B cell (primary cell): ENCODE measurements at regions not wholly inside any gene's neighbourhood (a gene's known extent, or its start where the extent isn't known, plus 50 kb on each side); places are given as distances from the start of the nearest gene placed in this dataset.

Experiments
- ATAC-seq: fragments of 200-7000 bp; cut with Tn5 transposase; one replicate; pipeline ENCODE4 v1.10.0; 2021; ENCODE audit warnings: low read depth, mild to moderate bottlenecking, moderate number of reproducible peaks, moderate library complexity
- CTCF ChIA-PET: fragments of 350-600 bp; sonication (Branson Sonifier 250); formaldehyde crosslinking; loops from one replicate; lab custom pipeline; 2021; ENCODE audit warnings: antibody characterized with exemption, inconsistent platforms; lab: Charles Lee
- POLR2A ChIA-PET: fragments of 350-600 bp; sonication (Branson Sonifier 250); formaldehyde crosslinking; loops from one replicate; lab custom pipeline; 2021; ENCODE audit warnings: antibody characterized with exemption; lab: Charles Lee
- DNase-seq: peaks from one replicate; pipeline ENCODE4 v3.0.0; 2013
- H2AFZ ChIP-seq: 2 replicates; pipeline ENCODE4 v1.6.1; 2012; ENCODE audit warnings: mild to moderate bottlenecking, low read depth, low read length; ENCODE audit not compliant: insufficient read depth, poor library complexity, severe bottlenecking
- H3K27ac ChIP-seq, 2 donors: 1 replicate in 1 of 2; 2 replicates in 1 of 2; pipeline ENCODE4 v1.5.1; 2012 to 2013; ENCODE audit warnings: low read length in 2 of 2, mild to moderate bottlenecking in 2 of 2, moderate library complexity in 1 of 2
- H3K27me3 ChIP-seq, 4 experiments: fragments of 200-600 bp in 1 of 4; sonication (generic) in 1 of 4; replicated peaks in 1 of 4; 1 replicate in 2 of 4; 2 replicates in 2 of 4; pipeline versions ENCODE4 v1.6.1 to v1.7.0; 2013 to 2016; ENCODE audit warnings: low read length in 3 of 4, mild to moderate bottlenecking in 2 of 4, mixed read lengths in 1 of 4, moderate library complexity in 1 of 4; ENCODE audit not compliant: insufficient read depth in 4 of 4, control insufficient read depth in 3 of 4; ENCODE audit errors: control extremely low read depth in 1 of 4
- H3K36me3 ChIP-seq, 2 experiments: replicated peaks in 1 of 2; 1 replicate in 1 of 2; 2 replicates in 1 of 2; pipeline versions ENCODE4 v1.6.1 to v1.7.1; 2013; ENCODE audit warnings: low read length in 1 of 2; ENCODE audit not compliant: insufficient read depth in 2 of 2, control insufficient read depth in 1 of 2; ENCODE audit errors: control extremely low read depth in 1 of 2, extremely low read depth in 1 of 2
- H3K4me1 ChIP-seq, 2 donors: fragments of 200-600 bp in 1 of 2; sonication (generic) in 1 of 2; 1 replicate in 1 of 2; 2 replicates in 1 of 2; pipeline versions ENCODE4 v1.5.1 to v1.6.1; 2013 to 2017; ENCODE audit warnings: low read length in 2 of 2; ENCODE audit not compliant: control insufficient read depth in 2 of 2, insufficient read depth in 2 of 2
- H3K4me2 ChIP-seq: replicated peaks from 2 replicates; pipeline ENCODE3; 2012; ENCODE audit warnings: mild to moderate bottlenecking, low read depth, low read length; ENCODE audit not compliant: poor library complexity, severe bottlenecking
- H3K4me3 ChIP-seq, 5 experiments: fragments of 200-600 bp in 1 of 5; sonication (generic) in 1 of 5; 1 replicate in 3 of 5; 2 replicates in 2 of 5; pipeline versions ENCODE4 v1.5.1 to v1.7.0; 2011 to 2016; ENCODE audit warnings: low read length in 4 of 5, mild to moderate bottlenecking in 4 of 5, low read depth in 2 of 5, control low read depth in 1 of 5, moderate library complexity in 1 of 5; ENCODE audit not compliant: insufficient read depth in 1 of 5; ENCODE audit errors: control extremely low read depth in 1 of 5, extremely low read depth in 1 of 5
- H3K79me2 ChIP-seq: fragments of 200-600 bp; sonication (generic); one replicate; pipeline ENCODE4 v1.6.0; 2016; ENCODE audit warnings: low read length; ENCODE audit not compliant: control insufficient read depth, insufficient read depth
- H3K9ac ChIP-seq: fragments of 200-600 bp; sonication (generic); 2 replicates; pipeline ENCODE4 v1.6.1; 2017; ENCODE audit warnings: mild to moderate bottlenecking, low read length, moderate library complexity
- H3K9me3 ChIP-seq, 3 donors: one replicate each; pipeline versions ENCODE4 v1.6.1 to v1.7.1; 2013; ENCODE audit warnings: low read length in 2 of 3; ENCODE audit not compliant: control insufficient read depth in 2 of 3, insufficient read depth in 1 of 3; ENCODE audit errors: control extremely low read depth in 1 of 3
- H4K20me1 ChIP-seq: 2 replicates; pipeline ENCODE4 v1.6.0; 2012; ENCODE audit warnings: mild to moderate bottlenecking, low read length; ENCODE audit not compliant: insufficient read depth, control insufficient read depth, poor library complexity, severe bottlenecking
- H3K27ac Mint-ChIP-seq: one replicate; pipeline ENCODE4 v1.8.0; 2021; ENCODE audit warnings: mixed read lengths
- H3K27me3 Mint-ChIP-seq: one replicate; pipeline ENCODE4 v1.8.0; 2021; ENCODE audit warnings: mixed read lengths
- H3K4me1 Mint-ChIP-seq: one replicate; pipeline ENCODE4 v1.8.0; 2021; ENCODE audit warnings: mixed read lengths
- H3K4me3 Mint-ChIP-seq: one replicate; pipeline ENCODE4 v1.8.0; 2021; ENCODE audit warnings: mixed read lengths
- H3K9me3 Mint-ChIP-seq: one replicate; pipeline ENCODE4 v1.8.0; 2022; ENCODE audit warnings: mixed read lengths; ENCODE audit not compliant: insufficient read depth
- CTCF ChIP-seq: fragments of 200-600 bp; IDR thresholded peaks from one replicate; pipeline ENCODE4 v1.8.0; 2022; ENCODE audit warnings: antibody characterized with exemption, mild to moderate bottlenecking
- EZH2 ChIP-seq: IDR thresholded peaks from 2 replicates; pipeline ENCODE4 v1.6.1; 2012; ENCODE audit warnings: borderline replicate concordance, low read depth, mild to moderate bottlenecking, moderate library complexity, low read length; ENCODE audit not compliant: insufficient read depth, poor library complexity, severe bottlenecking
- WGBS: methylation state at CpG from one replicate; pipeline ENCODE4 v1.1.5; 2013; ENCODE audit warnings: missing lambda C conversion rate; ENCODE audit not compliant: insufficient coverage; 5-methylcytosine and 5-hydroxymethylcytosine counted together
- intact Hi-C: fragments of 100-400 bp; cut with micrococcal nuclease; formaldehyde crosslinking; loops from one replicate; pipeline ENCODE4 v1.10.0; 2022

- no peak overlapping the region for H3K9ac ChIP-seq
- Mint-ChIP-seq H3K9me3 (no peaks in the 10 kb centered on the region), H3K4me3 (no peak overlapping the region), H3K27ac (no peak overlapping the region), H3K27me3 (no peaks in the 10 kb centered on the region), H3K4me1 (no peaks in the 10 kb centered on the region)
- DNase-seq (no peak), ATAC-seq (no peak)
- no peaks in the 10 kb centered on the region for H3K27me3 ChIP-seq
- H3K36me3 ChIP-seq: no peaks in the 10 kb centered on the region
- no peak overlapping the region for H3K27ac ChIP-seq
- intact Hi-C loops: no loop called here
- CTCF ChIA-PET: no interaction called here
- no peaks in the 10 kb centered on the region for H3K79me2 ChIP-seq
- no peak overlapping the region for H3K4me3 ChIP-seq
- POLR2A ChIA-PET: no interaction called here
- TF ChIP-seq CTCF (no peak), EZH2 (no peak)
- H3K4me1 ChIP-seq: no peaks in the 10 kb centered on the region
- no peak overlapping the region for H2AFZ ChIP-seq
- no peak overlapping the region for H3K4me2 ChIP-seq
- no peaks in the 10 kb centered on the region for H3K9me3 ChIP-seq
- H4K20me1 ChIP-seq: no peaks in the 10 kb centered on the region
- 100% methylated on average over 2 of the region's 2 CpGs for WGBS
Observed at GRCh38 chr4:119932277-119932676, 134.4 kb downstream of the MAD2L1 start.

- no peaks in the 10 kb centered on the region for H3K4me1 ChIP-seq
- no peak overlapping the region for H3K4me2 ChIP-seq
- H3K27me3 Mint-ChIP-seq: no peaks in the 10 kb centered on the region
- no peak for TF ChIP-seq CTCF
- TF ChIP-seq EZH2: no peak
- H4K20me1 ChIP-seq: no peaks in the 10 kb centered on the region
- CTCF ChIA-PET: no interaction called here
- H3K9me3 Mint-ChIP-seq: no peaks in the 10 kb centered on the region
- WGBS: no CpG with 5 or more reads among the region's 1 CpG
- ATAC-seq (no peak), DNase-seq (no peak)
- H3K4me3 ChIP-seq: no peak overlapping the region
- H3K4me3 Mint-ChIP-seq: no peak overlapping the region
- no peaks in the 10 kb centered on the region for H3K27me3 ChIP-seq
- H3K79me2 ChIP-seq: no peaks in the 10 kb centered on the region
- H3K4me1 Mint-ChIP-seq: no peaks in the 10 kb centered on the region
- no peak overlapping the region for H3K9ac ChIP-seq
- no peak overlapping the region for H3K27ac ChIP-seq
- no peak overlapping the region for H3K27ac Mint-ChIP-seq
- no peaks in the 10 kb centered on the region for H3K36me3 ChIP-seq
- no peak overlapping the region for H2AFZ ChIP-seq
- intact Hi-C loops: no loop called here
- POLR2A ChIA-PET: no interaction called here
- H3K9me3 ChIP-seq: no peaks in the 10 kb centered on the region
Observed at GRCh38 chr4:119930546-119930945, 136.1 kb downstream of the MAD2L1 start.
